ENCODE measurements at regions not wholly inside any gene's neighbourhood (a gene's known extent, or its start where the extent isn't known, plus 50 kb on each side); places are given as distances from the start of the nearest gene placed in this dataset.

DNA sequence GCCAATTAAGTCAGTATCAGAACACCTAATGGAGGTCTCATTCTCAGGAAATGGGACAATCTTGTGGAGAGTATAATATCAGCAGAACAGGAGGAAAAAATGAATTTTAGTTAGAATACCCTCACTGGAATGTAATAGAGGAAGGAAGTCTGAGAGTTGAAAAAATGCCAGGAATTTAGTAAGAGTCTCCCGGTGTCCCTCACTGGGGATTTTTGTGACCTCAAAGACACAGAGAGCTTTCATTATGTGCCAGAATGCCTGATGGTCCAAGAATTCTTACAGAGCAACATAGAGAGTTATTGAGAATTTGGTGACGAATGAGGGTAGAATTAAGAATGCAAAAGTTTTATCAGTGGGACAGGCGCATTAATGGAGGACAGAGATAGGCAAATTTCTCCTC lies 443.5 kb upstream of the B3GALT2 start:
- TF ChIP-seq, protein P1, sequence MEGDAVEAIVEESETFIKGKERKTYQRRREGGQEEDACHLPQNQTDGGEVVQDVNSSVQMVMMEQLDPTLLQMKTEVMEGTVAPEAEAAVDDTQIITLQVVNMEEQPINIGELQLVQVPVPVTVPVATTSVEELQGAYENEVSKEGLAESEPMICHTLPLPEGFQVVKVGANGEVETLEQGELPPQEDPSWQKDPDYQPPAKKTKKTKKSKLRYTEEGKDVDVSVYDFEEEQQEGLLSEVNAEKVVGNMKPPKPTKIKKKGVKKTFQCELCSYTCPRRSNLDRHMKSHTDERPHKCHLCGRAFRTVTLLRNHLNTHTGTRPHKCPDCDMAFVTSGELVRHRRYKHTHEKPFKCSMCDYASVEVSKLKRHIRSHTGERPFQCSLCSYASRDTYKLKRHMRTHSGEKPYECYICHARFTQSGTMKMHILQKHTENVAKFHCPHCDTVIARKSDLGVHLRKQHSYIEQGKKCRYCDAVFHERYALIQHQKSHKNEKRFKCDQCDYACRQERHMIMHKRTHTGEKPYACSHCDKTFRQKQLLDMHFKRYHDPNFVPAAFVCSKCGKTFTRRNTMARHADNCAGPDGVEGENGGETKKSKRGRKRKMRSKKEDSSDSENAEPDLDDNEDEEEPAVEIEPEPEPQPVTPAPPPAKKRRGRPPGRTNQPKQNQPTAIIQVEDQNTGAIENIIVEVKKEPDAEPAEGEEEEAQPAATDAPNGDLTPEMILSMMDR (IDR thresholded peaks at IDR 0.05; ENCODE audit: borderline replicate concordance, extremely low read depth, low read length, poor library complexity, severe bottlenecking): no peak
- no peak for TF ChIP-seq EZH2 (IDR thresholded peaks at IDR 0.05; ENCODE audit: borderline replicate concordance, low read depth, low read length, severe bottlenecking)
